Left ventricle myocardium inferior (tissue), 1 donor: ENCODE measurements at regions not wholly inside any gene's neighbourhood (a gene's known extent, or its start where the extent isn't known, plus 50 kb on each side); places are given as distances from the start of the nearest gene placed in this dataset.

ENCODE experiments used
- DNase-seq: peaks from one replicate; pipeline ENCODE4 v3.0.0-alpha.2; 2020
- H3K27ac ChIP-seq: fragments of 200-600 bp; replicated peaks from 2 replicates; pipeline ENCODE4 v1.8.0; 2021
- H3K27me3 ChIP-seq: fragments of 200-600 bp; 2 replicates; pipeline ENCODE4 v1.8.0; 2021; ENCODE audit warnings: low read depth
- H3K36me3 ChIP-seq: fragments of 200-600 bp; 2 replicates; pipeline ENCODE4 v1.8.0; 2021
- H3K4me1 ChIP-seq: fragments of 200-600 bp; 2 replicates; pipeline ENCODE4 v1.8.0; 2021
- H3K4me3 ChIP-seq: fragments of 200-600 bp; 2 replicates; pipeline ENCODE4 v1.8.0; 2021; ENCODE audit warnings: mild to moderate bottlenecking, moderate library complexity
- H3K9me3 ChIP-seq: fragments of 200-600 bp; replicated peaks from 2 replicates; pipeline ENCODE4 v1.8.0; 2021
- CTCF ChIP-seq: fragments of 200-600 bp; IDR thresholded peaks from 2 replicates; pipeline ENCODE4 v1.8.0; 2021; ENCODE audit warnings: antibody characterized with exemption, mild to moderate bottlenecking, borderline replicate concordance
- intact Hi-C: fragments of 100-400 bp; cut with micrococcal nuclease; formaldehyde crosslinking; loops from one replicate; pipeline ENCODE4 v1.11.0; 2022
- donor health status: DM: no; HTN: yes; CAD: no; lungs with severe emphysema.

- H3K36me3 ChIP-seq, result no peaks in the 10 kb centered on the region
These were observed 163.5 kb upstream of the LINGO1 start for GRCh38 chr15:77796046-77796729.

GRCh38 chr15:77795446-77795845, 162.7 kb upstream of the LINGO1 start:
- H3K4me1 ChIP-seq, result no peaks in the 10 kb centered on the region
- H3K4me3 ChIP-seq, result no peak overlapping the region
- peaks cover 32% of the 10 kb centered on the region for H3K27me3 ChIP-seq
- intact Hi-C loops, result no loop called here
- H3K27ac ChIP-seq, result no peak overlapping the region
- TF ChIP-seq CTCF, result no peak
- DNase-seq, result no peak
- H3K9me3 ChIP-seq, result no peaks in the 10 kb centered on the region
- no peaks in the 10 kb centered on the region for H3K36me3 ChIP-seq

More at GRCh38 chr15:77796046-77796729, 163.5 kb upstream of the LINGO1 start:
- H3K4me3 ChIP-seq, result no peak overlapping the region
- no peak for TF ChIP-seq CTCF
- no peaks in the 10 kb centered on the region for H3K9me3 ChIP-seq
- H3K27ac ChIP-seq, result no peak overlapping the region
- intact Hi-C loops, result no loop called here
- peaks cover 24% of the 10 kb centered on the region for H3K27me3 ChIP-seq
- no peaks in the 10 kb centered on the region for H3K4me1 ChIP-seq
- DNase-seq, result no peak

- intact Hi-C loops, result no loop called here
- H3K27me3 ChIP-seq, result peaks cover 52% of the 10 kb centered on the region
These were observed 159.2 kb upstream of the LINGO1 start for GRCh38 chr15:77791941-77792340.

GRCh38 chr15:77790481-77790880, 157.8 kb upstream of the LINGO1 start:
- DNase-seq, result no peak

More at GRCh38 chr15:77791941-77792340, 159.2 kb upstream of the LINGO1 start:
- H3K4me3 ChIP-seq, result no peak overlapping the region
- no peaks in the 10 kb centered on the region for H3K4me1 ChIP-seq
- no peak for TF ChIP-seq CTCF
- DNase-seq, result no peak
- no peaks in the 10 kb centered on the region for H3K36me3 ChIP-seq
- H3K27ac ChIP-seq, result no peak overlapping the region
- H3K9me3 ChIP-seq, result no peaks in the 10 kb centered on the region

GRCh38 chr15:77786956-77787355, 154.2 kb upstream of the LINGO1 start:
- intact Hi-C loops, result no loop called here
- DNase-seq, result no peak
- no peak for TF ChIP-seq CTCF
- Histone ChIP-seq H3K36me3 (no peaks in the 10 kb centered on the region), H3K4me3 (no peak overlapping the region), H3K27ac (no peak overlapping the region), H3K4me1 (no peaks in the 10 kb centered on the region), H3K27me3 (peaks cover 65% of the 10 kb centered on the region), H3K9me3 (no peaks in the 10 kb centered on the region)

More at GRCh38 chr15:77790481-77790880, 157.8 kb upstream of the LINGO1 start:
- Histone ChIP-seq H3K4me1 (no peaks in the 10 kb centered on the region), H3K4me3 (no peak overlapping the region), H3K9me3 (no peaks in the 10 kb centered on the region), H3K27ac (no peak overlapping the region), H3K27me3 (peaks cover 62% of the 10 kb centered on the region), H3K36me3 (no peaks in the 10 kb centered on the region)
- intact Hi-C loops, result no loop called here
- no peak for TF ChIP-seq CTCF
